HepG2 (cell line): ENCODE measurements at regions not wholly inside any gene's neighbourhood (a gene's known extent, or its start where the extent isn't known, plus 50 kb on each side); places are given as distances from the start of the nearest gene placed in this dataset.

Source experiments
- ATAC-seq: fragments of 200-7000 bp; cut with Tn5 transposase; 3 replicates; pipeline ENCODE4 v1.9.1; 2020; ENCODE audit warnings: mild to moderate bottlenecking, moderate library complexity
- BruUV-seq: library from RNA; stranded (reverse); fragments of 400-500 nt; replicated peaks from 2 replicates; lab custom pipeline; 2021; lab: Mats Ljungman, UMichigan
- CTCF ChIA-PET: fragments of 300-600 bp; formaldehyde crosslinking; extraction: SDS; loops from one replicate; lab custom pipeline; 2021; ENCODE audit warnings: low total read pairs, inconsistent platforms, low intra/inter-chr PET ratio; lab: Yijun Ruan, JAX
- POLR2A ChIA-PET: fragments of 350-600 bp; sonication (Branson Sonifier 250); formaldehyde crosslinking; loops from one replicate; lab custom pipeline; 2020; ENCODE audit warnings: antibody characterized with exemption, inconsistent platforms; lab: Yijun Ruan, JAX
- DNase-seq: peaks from one replicate; pipeline ENCODE4 v3.0.0-alpha.2; 2015; ENCODE audit warnings: low spot score
- FAIRE-seq: peaks from 3 replicates; lab custom pipeline; 2011; peaks lifted over from hg19 to GRCh38; lab: Jason Lieb, UNC
- H2AFZ ChIP-seq: one replicate; pipeline ENCODE4 v1.6.1; 2011; ENCODE audit warnings: low read length, inconsistent platforms
- H3K27ac ChIP-seq: fragments of 300-600 bp; 3 replicates; pipeline ENCODE4 v1.8.0; 2011; ENCODE audit warnings: mixed run types, mild to moderate bottlenecking, mixed read lengths, low read length, inconsistent platforms; ENCODE audit not compliant: insufficient read depth; ENCODE audit errors: extremely low read length
- H3K27me3 ChIP-seq, 2 experiments: fragments of 200-600 bp in 1 of 2; 2 replicates in 1 of 2; 3 replicates in 1 of 2; pipeline versions ENCODE4 v1.6.0 to v1.8.0; 2011; ENCODE audit warnings: low read length in 2 of 2, mild to moderate bottlenecking in 2 of 2, moderate library complexity in 2 of 2, inconsistent platforms in 1 of 2; ENCODE audit not compliant: insufficient read depth in 2 of 2, control insufficient read depth in 1 of 2
- H3K36me3 ChIP-seq, 2 experiments: fragments of 200-600 bp in 1 of 2; replicated peaks in 1 of 2; 2 replicates in 1 of 2; 3 replicates in 1 of 2; pipeline versions ENCODE4 v1.5.1 to v1.8.0; 2011; ENCODE audit warnings: low read length in 2 of 2, inconsistent platforms in 1 of 2; ENCODE audit not compliant: insufficient read depth in 2 of 2, control insufficient read depth in 1 of 2
- H3K4me1 ChIP-seq: 2 replicates; pipeline ENCODE4 v1.5.1; 2012; ENCODE audit warnings: low read length, inconsistent platforms; ENCODE audit not compliant: insufficient read depth
- H3K4me2 ChIP-seq: 2 replicates; pipeline ENCODE4 v1.6.0; 2011; ENCODE audit warnings: low read depth, low read length, inconsistent platforms
- H3K4me3 ChIP-seq, 3 experiments: fragments of 200-600 bp in 1 of 3; sonication (generic), shearing (Covaris generic) in 1 of 3; replicated peaks in 1 of 3; 2 replicates each; pipeline ENCODE4 v1.5.1; 2011 to 2016; ENCODE audit warnings: low read length in 3 of 3, inconsistent platforms in 2 of 3, low read depth in 2 of 3, mild to moderate bottlenecking in 2 of 3, control low read depth in 1 of 3, mixed read lengths in 1 of 3; ENCODE audit not compliant: insufficient read depth in 1 of 3
- H3K79me2 ChIP-seq: one replicate; pipeline ENCODE4 v1.6.1; 2011; ENCODE audit warnings: low read length, inconsistent platforms; ENCODE audit not compliant: insufficient read depth
- H3K9ac ChIP-seq: 2 replicates; pipeline ENCODE4 v1.6.0; 2011; ENCODE audit warnings: mild to moderate bottlenecking, low read depth, low read length, inconsistent platforms; ENCODE audit not compliant: insufficient read depth
- H3K9me3 ChIP-seq: 2 replicates; pipeline ENCODE4 v1.5.1; 2012; ENCODE audit warnings: mild to moderate bottlenecking, low read length
- H4K20me1 ChIP-seq: 2 replicates; pipeline ENCODE4 v1.6.0; 2011; ENCODE audit warnings: inconsistent platforms, mild to moderate bottlenecking, low read length, moderate library complexity; ENCODE audit not compliant: insufficient read depth
- GMEB2 ChIP-seq: IDR thresholded peaks from 2 replicates; pipeline ENCODE4 v1.6.1; 2016; ENCODE audit warnings: missing biosample characterization, missing genetic modification reagents, low read depth
- LBX2 ChIP-seq: sonication (generic); formaldehyde crosslinking; IDR thresholded peaks from 2 replicates; pipeline ENCODE4 v1.5.0; 2020; ENCODE audit warnings: missing genetic modification reagents, mild to moderate bottlenecking, borderline replicate concordance
- PHF5A ChIP-seq: IDR thresholded peaks from one replicate; pipeline ENCODE4 v1.6.1; 2018; ENCODE audit warnings: low read depth, missing genetic modification reagents; ENCODE audit not compliant: unreplicated experiment
- SKI ChIP-seq: fragments of 450-650 bp; IDR thresholded peaks from one replicate; pipeline ENCODE4 v1.6.1; 2018; ENCODE audit warnings: mild to moderate bottlenecking; ENCODE audit not compliant: partially characterized antibody
- TRIM24 ChIP-seq: sonication (generic); formaldehyde crosslinking; IDR thresholded peaks from 2 replicates; pipeline ENCODE4 v1.8.0; 2022; ENCODE audit warnings: mild to moderate bottlenecking, missing genetic modification reagents
- ZBTB21 ChIP-seq: sonication (generic); formaldehyde crosslinking; IDR thresholded peaks from 2 replicates; pipeline ENCODE4 v1.4.0; 2020; ENCODE audit warnings: missing genetic modification reagents
- ZBTB33 ChIP-seq: sonication (generic); formaldehyde crosslinking; IDR thresholded peaks from 2 replicates; pipeline ENCODE4 v1.4.0; 2020; ENCODE audit warnings: missing genetic modification reagents
- ZNF382 ChIP-seq: sonication (generic); formaldehyde crosslinking; IDR thresholded peaks from 2 replicates; pipeline ENCODE4 v1.5.0; 2020; ENCODE audit warnings: missing genetic modification reagents, mild to moderate bottlenecking, borderline replicate concordance
- ZNF781 ChIP-seq: sonication (generic); formaldehyde crosslinking; IDR thresholded peaks from 2 replicates; pipeline ENCODE4 v1.5.1; 2020; ENCODE audit warnings: borderline replicate concordance, mild to moderate bottlenecking, missing genetic modification reagents; ENCODE audit errors: not compliant biosample characterization
- WGBS: methylation state at CpG from one replicate; pipeline ENCODE4 v1.1.6; 2017; ENCODE audit warnings: low lambda C conversion rate; 5-methylcytosine and 5-hydroxymethylcytosine counted together
- in situ Hi-C: cut with HindIII; loops from 2 replicates; pipeline ENCODE4 v1.10.0; 2017; ENCODE audit warnings: low pct_unique_long_range_greater_than_20kb; ENCODE audit not compliant: extremely low pct_ligation_motif_present
- intact Hi-C: fragments of 100-400 bp; cut with micrococcal nuclease; formaldehyde crosslinking; loops from one replicate; pipeline ENCODE4 v1.10.0; 2022; ENCODE audit not compliant: unreplicated experiment

GRCh38 chr12:39125566-39125965, 220.2 kb upstream of the CPNE8 start:
- H3K27ac ChIP-seq = no peak overlapping the region
- no peaks in the 10 kb centered on the region for H4K20me1 ChIP-seq
- TF ChIP-seq TRIM24 (CRISPR knock-in tag) = no peak
- no peak for TF ChIP-seq GMEB2 (CRISPR knock-in tag)
- no peak for TF ChIP-seq LBX2 (CRISPR knock-in tag)
- TF ChIP-seq ZNF781 (CRISPR knock-in tag) = no peak
- TF ChIP-seq ZNF382 (CRISPR knock-in tag) = no peak
- no peak for TF ChIP-seq SKI
- no peak for TF ChIP-seq ZBTB21 (CRISPR knock-in tag)
- TF ChIP-seq PHF5A (CRISPR knock-in tag) = no peak
- TF ChIP-seq ZBTB33 (CRISPR knock-in tag) = no peak
- TF ChIP-seq, all 625 proteins: peak for 0
- in situ Hi-C loops = no loop called here
- H3K9me3 ChIP-seq = no peaks in the 10 kb centered on the region
- CTCF ChIA-PET = no interaction called here
- no peaks in the 10 kb centered on the region for H3K4me1 ChIP-seq
- no peak overlapping the region for H3K4me2 ChIP-seq
- intact Hi-C loops = no loop called here
- H3K27me3 ChIP-seq = no peaks in the 10 kb centered on the region
- POLR2A ChIA-PET = no interaction called here
- no peaks in the 10 kb centered on the region for H3K79me2 ChIP-seq
- ATAC-seq (no peak), FAIRE-seq (no peak), DNase-seq (no peak)
- H3K4me3 ChIP-seq = no peak overlapping the region
- 0% methylated on average over 2 of the region's 2 CpGs for WGBS
- H3K9ac ChIP-seq = no peak overlapping the region
- no peak overlapping the region for H2AFZ ChIP-seq
- H3K36me3 ChIP-seq = no peaks in the 10 kb centered on the region
- no TSS peak for BruUV-seq
